Neutrophil (primary cell): ENCODE measurements at regions not wholly inside any gene's neighbourhood (a gene's known extent, or its start where the extent isn't known, plus 50 kb on each side); places are given as distances from the start of the nearest gene placed in this dataset.

Experiments
- H3K27ac ChIP-seq: fragments of 200-600 bp; sonication (generic); 2 replicates; pipeline ENCODE4 v1.5.1; 2016; ENCODE audit warnings: mild to moderate bottlenecking, moderate library complexity
- H3K27me3 ChIP-seq: fragments of 200-600 bp; sonication (generic); 2 replicates; pipeline ENCODE4 v1.6.0; 2016; ENCODE audit warnings: mild to moderate bottlenecking
- H3K36me3 ChIP-seq: fragments of 200-600 bp; sonication (generic); 2 replicates; pipeline ENCODE4 v1.5.1; 2017
- H3K4me1 ChIP-seq, 2 experiments: fragments of 200-600 bp in 1 of 2; sonication (generic) in 1 of 2; 1 replicate in 1 of 2; 2 replicates in 1 of 2; pipeline versions ENCODE4 v1.5.1 to v1.6.1; 2013 to 2016; ENCODE audit warnings: low read depth in 1 of 2, low read length in 1 of 2, mild to moderate bottlenecking in 1 of 2, moderate library complexity in 1 of 2; ENCODE audit not compliant: control insufficient read depth in 1 of 2, insufficient read depth in 1 of 2
- H3K4me3 ChIP-seq, 2 experiments: fragments of 200-600 bp in 1 of 2; sonication (generic) in 1 of 2; 1 replicate in 1 of 2; 2 replicates in 1 of 2; pipeline ENCODE4 v1.5.1; 2013 to 2016; ENCODE audit warnings: low read depth in 1 of 2, low read length in 1 of 2, mild to moderate bottlenecking in 1 of 2, moderate library complexity in 1 of 2
- H3K9me3 ChIP-seq: fragments of 200-600 bp; sonication (generic); 2 replicates; pipeline ENCODE4 v1.5.1; 2016
- CTCF ChIP-seq: fragments of 200-600 bp; sonication (generic); IDR thresholded peaks from 2 replicates; pipeline ENCODE4 v1.5.1; 2016; ENCODE audit warnings: antibody characterized with exemption

- TF ChIP-seq CTCF: no peak
- Histone ChIP-seq H3K9me3 (no peaks in the 10 kb centered on the region), H3K4me1 (no peaks in the 10 kb centered on the region), H3K36me3 (no peaks in the 10 kb centered on the region), H3K4me3 (no peak overlapping the region), H3K27ac (no peak overlapping the region), H3K27me3 (peaks cover 35% of the 10 kb centered on the region)
These were observed 87.3 kb upstream of the SFMBT2 start for GRCh38 chr10:7498111-7498510.

- Histone ChIP-seq H3K36me3 (no peaks in the 10 kb centered on the region), H3K27ac (no peak overlapping the region), H3K27me3 (peaks cover 30% of the 10 kb centered on the region), H3K9me3 (no peaks in the 10 kb centered on the region), H3K4me3 (no peak overlapping the region), H3K4me1 (no peaks in the 10 kb centered on the region)
- no peak for TF ChIP-seq CTCF
These were observed 83.2 kb upstream of the SFMBT2 start for GRCh38 chr10:7493996-7494395.

- no peak for TF ChIP-seq CTCF
- H3K4me1 ChIP-seq: peaks cover 0 to 3% of the 10 kb centered on the region in 2 experiments
- no peaks in the 10 kb centered on the region for H3K9me3 ChIP-seq
- no peaks in the 10 kb centered on the region for H3K36me3 ChIP-seq
- H3K27ac ChIP-seq: no peak overlapping the region
- H3K4me3 ChIP-seq: no peak overlapping the region
- H3K27me3 ChIP-seq: peaks cover 37% of the 10 kb centered on the region
These were observed 81.8 kb upstream of the SFMBT2 start for GRCh38 chr10:7492660-7493046.

GRCh38 chr10:7491949-7492659, 81.3 kb upstream of the SFMBT2 start:
- Histone ChIP-seq H3K4me3 (no peak overlapping the region), H3K36me3 (no peaks in the 10 kb centered on the region), H3K27ac (no peak overlapping the region), H3K27me3 (peaks cover 39% of the 10 kb centered on the region), H3K4me1 (peaks cover 0 to 3% of the 10 kb centered on the region in 2 experiments), H3K9me3 (no peaks in the 10 kb centered on the region)
- TF ChIP-seq CTCF: no peak

GRCh38 chr10:7491230-7491629, 80.4 kb upstream of the SFMBT2 start:
- Histone ChIP-seq H3K36me3 (no peaks in the 10 kb centered on the region), H3K9me3 (no peaks in the 10 kb centered on the region), H3K4me1 (peaks cover 0 to 3% of the 10 kb centered on the region in 2 experiments), H3K27me3 (peaks cover 43% of the 10 kb centered on the region), H3K4me3 (no peak overlapping the region), H3K27ac (no peak overlapping the region)
- TF ChIP-seq CTCF: no peak
